ENCODE measurements at regions not wholly inside any gene's neighbourhood (a gene's known extent, or its start where the extent isn't known, plus 50 kb on each side); places are given as distances from the start of the nearest gene placed in this dataset.

GRCh38 chr4:27759611-27760575, 899.3 kb downstream of the STIM2 start:
- H3K9me3 ChIP-seq (ENCODE audit: control insufficient read depth in 5 of 5, low read length in 5 of 5), result no peaks in the 10 kb centered on the region
- no peak overlapping the region for H3K4me3 ChIP-seq (ENCODE audit: low read depth in 1 of 5, low read length in 5 of 5)
- no peak overlapping the region for H3K27ac ChIP-seq (ENCODE audit: low read depth, low read length)
- H3K27me3 ChIP-seq (ENCODE audit: control insufficient read depth in 5 of 5, insufficient read depth in 4 of 5, low read length in 5 of 5), result no peaks in the 10 kb centered on the region
- no peaks in the 10 kb centered on the region for H3K4me1 ChIP-seq (ENCODE audit: control insufficient read depth in 5 of 5, insufficient read depth in 5 of 5, low read length in 5 of 5)
- H3K36me3 ChIP-seq (ENCODE audit: control insufficient read depth in 5 of 5, insufficient read depth in 5 of 5, low read length in 5 of 5), result no peaks in the 10 kb centered on the region
- no peak overlapping the region for H3K9ac ChIP-seq (ENCODE audit: low read length in 5 of 5)

GRCh38 chr4:27763830-27764525, 903.3 kb downstream of the STIM2 start:
- H3K36me3 ChIP-seq (ENCODE audit: control insufficient read depth in 5 of 5, insufficient read depth in 5 of 5, low read length in 5 of 5), result no peaks in the 10 kb centered on the region
- no peak overlapping the region for H3K27ac ChIP-seq (ENCODE audit: low read depth, low read length)
- no peak overlapping the region for H3K9ac ChIP-seq (ENCODE audit: low read length in 5 of 5)
- H3K4me1 ChIP-seq (ENCODE audit: control insufficient read depth in 5 of 5, insufficient read depth in 5 of 5, low read length in 5 of 5), result no peaks in the 10 kb centered on the region
- H3K9me3 ChIP-seq (ENCODE audit: control insufficient read depth in 5 of 5, low read length in 5 of 5), result no peaks in the 10 kb centered on the region
- no peaks in the 10 kb centered on the region for H3K27me3 ChIP-seq (ENCODE audit: control insufficient read depth in 5 of 5, insufficient read depth in 4 of 5, low read length in 5 of 5)
- no peak overlapping the region for H3K4me3 ChIP-seq (ENCODE audit: low read depth in 1 of 5, low read length in 5 of 5)

- no peak overlapping the region for H3K4me3 ChIP-seq (ENCODE audit: low read depth in 1 of 5, low read length in 5 of 5)
- H3K36me3 ChIP-seq (ENCODE audit: control insufficient read depth in 5 of 5, insufficient read depth in 5 of 5, low read length in 5 of 5), result no peaks in the 10 kb centered on the region
- no peaks in the 10 kb centered on the region for H3K9me3 ChIP-seq (ENCODE audit: control insufficient read depth in 5 of 5, low read length in 5 of 5)
- H3K27ac ChIP-seq (ENCODE audit: low read depth, low read length), result no peak overlapping the region
- H3K4me1 ChIP-seq (ENCODE audit: control insufficient read depth in 5 of 5, insufficient read depth in 5 of 5, low read length in 5 of 5), result no peaks in the 10 kb centered on the region
- no peak overlapping the region for H3K9ac ChIP-seq (ENCODE audit: low read length in 5 of 5)
- H3K27me3 ChIP-seq (ENCODE audit: control insufficient read depth in 5 of 5, insufficient read depth in 4 of 5, low read length in 5 of 5), result no peaks in the 10 kb centered on the region
Measured at GRCh38 chr4:27764526-27764837, 903.8 kb downstream of the STIM2 start.

- Histone ChIP-seq H3K4me1 (ENCODE audit: control insufficient read depth in 5 of 5, insufficient read depth in 5 of 5, low read length in 5 of 5) (no peaks in the 10 kb centered on the region), H3K9ac (ENCODE audit: low read length in 5 of 5) (no peak overlapping the region), H3K36me3 (ENCODE audit: control insufficient read depth in 5 of 5, insufficient read depth in 5 of 5, low read length in 5 of 5) (no peaks in the 10 kb centered on the region), H3K4me3 (ENCODE audit: low read depth in 1 of 5, low read length in 5 of 5) (no peak overlapping the region), H3K27ac (ENCODE audit: low read depth, low read length) (no peak overlapping the region), H3K27me3 (ENCODE audit: control insufficient read depth in 5 of 5, insufficient read depth in 4 of 5, low read length in 5 of 5) (no peaks in the 10 kb centered on the region), H3K9me3 (ENCODE audit: control insufficient read depth in 5 of 5, low read length in 5 of 5) (no peaks in the 10 kb centered on the region)
Measured at GRCh38 chr4:27770895-27771294, 910.3 kb downstream of the STIM2 start.

GRCh38 chr4:27775156-27775555, 914.5 kb downstream of the STIM2 start:
- no peak overlapping the region for H3K4me3 ChIP-seq (ENCODE audit: low read depth in 1 of 5, low read length in 5 of 5)
- H3K4me1 ChIP-seq (ENCODE audit: control insufficient read depth in 5 of 5, insufficient read depth in 5 of 5, low read length in 5 of 5), result no peaks in the 10 kb centered on the region
- no peak overlapping the region for H3K27ac ChIP-seq (ENCODE audit: low read depth, low read length)
- H3K36me3 ChIP-seq (ENCODE audit: control insufficient read depth in 5 of 5, insufficient read depth in 5 of 5, low read length in 5 of 5), result no peaks in the 10 kb centered on the region
- no peak overlapping the region for H3K9ac ChIP-seq (ENCODE audit: low read length in 5 of 5)
- no peaks in the 10 kb centered on the region for H3K27me3 ChIP-seq (ENCODE audit: control insufficient read depth in 5 of 5, insufficient read depth in 4 of 5, low read length in 5 of 5)
- H3K9me3 ChIP-seq (ENCODE audit: control insufficient read depth in 5 of 5, low read length in 5 of 5), result no peaks in the 10 kb centered on the region

GRCh38 chr4:27779827-27780226, 919.2 kb downstream of the STIM2 start:
- H3K9ac ChIP-seq (ENCODE audit: low read length in 5 of 5), result no peak overlapping the region
- H3K9me3 ChIP-seq (ENCODE audit: control insufficient read depth in 5 of 5, low read length in 5 of 5), result no peaks in the 10 kb centered on the region
- H3K4me1 ChIP-seq (ENCODE audit: control insufficient read depth in 5 of 5, insufficient read depth in 5 of 5, low read length in 5 of 5), result no peaks in the 10 kb centered on the region
- no peaks in the 10 kb centered on the region for H3K36me3 ChIP-seq (ENCODE audit: control insufficient read depth in 5 of 5, insufficient read depth in 5 of 5, low read length in 5 of 5)
- H3K27me3 ChIP-seq (ENCODE audit: control insufficient read depth in 5 of 5, insufficient read depth in 4 of 5, low read length in 5 of 5), result no peaks in the 10 kb centered on the region
- H3K4me3 ChIP-seq (ENCODE audit: low read depth in 1 of 5, low read length in 5 of 5), result no peak overlapping the region
- no peak overlapping the region for H3K27ac ChIP-seq (ENCODE audit: low read depth, low read length)

GRCh38 chr4:27787195-27787594, 926.6 kb downstream of the STIM2 start:
- H3K27me3 ChIP-seq (ENCODE audit: control insufficient read depth in 5 of 5, insufficient read depth in 4 of 5, low read length in 5 of 5), result no peaks in the 10 kb centered on the region
- H3K9me3 ChIP-seq (ENCODE audit: control insufficient read depth in 5 of 5, low read length in 5 of 5), result no peaks in the 10 kb centered on the region
- no peaks in the 10 kb centered on the region for H3K36me3 ChIP-seq (ENCODE audit: control insufficient read depth in 5 of 5, insufficient read depth in 5 of 5, low read length in 5 of 5)
- no peak overlapping the region for H3K4me3 ChIP-seq (ENCODE audit: low read depth in 1 of 5, low read length in 5 of 5)
- no peak overlapping the region for H3K9ac ChIP-seq (ENCODE audit: low read length in 5 of 5)
- no peaks in the 10 kb centered on the region for H3K4me1 ChIP-seq (ENCODE audit: control insufficient read depth in 5 of 5, insufficient read depth in 5 of 5, low read length in 5 of 5)
- H3K27ac ChIP-seq (ENCODE audit: low read depth, low read length), result no peak overlapping the region

- no peaks in the 10 kb centered on the region for H3K36me3 ChIP-seq (ENCODE audit: control insufficient read depth in 5 of 5, insufficient read depth in 5 of 5, low read length in 5 of 5)
- H3K4me1 ChIP-seq (ENCODE audit: control insufficient read depth in 5 of 5, insufficient read depth in 5 of 5, low read length in 5 of 5), result no peaks in the 10 kb centered on the region
- H3K27ac ChIP-seq (ENCODE audit: low read depth, low read length), result no peak overlapping the region
- H3K4me3 ChIP-seq (ENCODE audit: low read depth in 1 of 5, low read length in 5 of 5), result no peak overlapping the region
- H3K27me3 ChIP-seq (ENCODE audit: control insufficient read depth in 5 of 5, insufficient read depth in 4 of 5, low read length in 5 of 5), result no peaks in the 10 kb centered on the region
- no peak overlapping the region for H3K9ac ChIP-seq (ENCODE audit: low read length in 5 of 5)
- no peaks in the 10 kb centered on the region for H3K9me3 ChIP-seq (ENCODE audit: control insufficient read depth in 5 of 5, low read length in 5 of 5)
Measured at GRCh38 chr4:27789773-27790172, 929.1 kb downstream of the STIM2 start.

GRCh38 chr4:27790911-27791310, 930.3 kb downstream of the STIM2 start:
- no peaks in the 10 kb centered on the region for H3K36me3 ChIP-seq (ENCODE audit: control insufficient read depth in 5 of 5, insufficient read depth in 5 of 5, low read length in 5 of 5)
- no peak overlapping the region for H3K4me3 ChIP-seq (ENCODE audit: low read depth in 1 of 5, low read length in 5 of 5)
- no peak overlapping the region for H3K9ac ChIP-seq (ENCODE audit: low read length in 5 of 5)
- no peak overlapping the region for H3K27ac ChIP-seq (ENCODE audit: low read depth, low read length)
- no peaks in the 10 kb centered on the region for H3K27me3 ChIP-seq (ENCODE audit: control insufficient read depth in 5 of 5, insufficient read depth in 4 of 5, low read length in 5 of 5)
- H3K4me1 ChIP-seq (ENCODE audit: control insufficient read depth in 5 of 5, insufficient read depth in 5 of 5, low read length in 5 of 5), result no peaks in the 10 kb centered on the region
- no peaks in the 10 kb centered on the region for H3K9me3 ChIP-seq (ENCODE audit: control insufficient read depth in 5 of 5, low read length in 5 of 5)

- no peaks in the 10 kb centered on the region for H3K27me3 ChIP-seq (ENCODE audit: control insufficient read depth in 5 of 5, insufficient read depth in 4 of 5, low read length in 5 of 5)
- no peaks in the 10 kb centered on the region for H3K36me3 ChIP-seq (ENCODE audit: control insufficient read depth in 5 of 5, insufficient read depth in 5 of 5, low read length in 5 of 5)
- H3K4me3 ChIP-seq (ENCODE audit: low read depth in 1 of 5, low read length in 5 of 5), result no peak overlapping the region
- no peaks in the 10 kb centered on the region for H3K4me1 ChIP-seq (ENCODE audit: control insufficient read depth in 5 of 5, insufficient read depth in 5 of 5, low read length in 5 of 5)
- H3K9ac ChIP-seq (ENCODE audit: low read length in 5 of 5), result no peak overlapping the region
- H3K9me3 ChIP-seq (ENCODE audit: control insufficient read depth in 5 of 5, low read length in 5 of 5), result no peaks in the 10 kb centered on the region
- H3K27ac ChIP-seq (ENCODE audit: low read depth, low read length), result no peak overlapping the region
Measured at GRCh38 chr4:27791640-27792039, 931.0 kb downstream of the STIM2 start.
